ENCODE measurements at regions not wholly inside any gene's neighbourhood (a gene's known extent, or its start where the extent isn't known, plus 50 kb on each side); places are given as distances from the start of the nearest gene placed in this dataset.
"Not testable (repeated sequence)": the region's sequence is repeated elsewhere in the genome, so short reads cannot be mapped to it uniquely, and the experiment has no call there.

- DNase-seq (ENCODE audit: insufficient read length, low spot score) = no peak
- FAIRE-seq = no peak
Observed at GRCh38 chr9:106761493-106761892, 101.5 kb upstream of the ZNF462 start.

GRCh38 chr9:106766616-106767015, 96.3 kb upstream of the ZNF462 start:
- DNase-seq (ENCODE audit: insufficient read length, low spot score) (no peak), FAIRE-seq (no peak)
- no peak for TF ChIP-seq POLR2A (IDR thresholded peaks at IDR 0.05; ENCODE audit: low read depth, low read length)

More at GRCh38 chr9:106761493-106761892, 101.5 kb upstream of the ZNF462 start:
- TF ChIP-seq POLR2A (IDR thresholded peaks at IDR 0.05; ENCODE audit: low read depth, low read length) = no peak

GRCh38 chr9:106769331-106769730, 93.6 kb upstream of the ZNF462 start:
- TF ChIP-seq POLR2A (IDR thresholded peaks at IDR 0.05; ENCODE audit: low read depth, low read length) = no peak
- FAIRE-seq = no peak
- DNase-seq (ENCODE audit: insufficient read length, low spot score) = no peak

GRCh38 chr9:106771608-106772007, 91.4 kb upstream of the ZNF462 start:
- FAIRE-seq (no peak), DNase-seq (ENCODE audit: insufficient read length, low spot score) (no peak)
- TF ChIP-seq POLR2A (IDR thresholded peaks at IDR 0.05; ENCODE audit: low read depth, low read length) = no peak

GRCh38 chr9:106772523-106773290, 90.3 kb upstream of the ZNF462 start:
- no peak for DNase-seq (ENCODE audit: insufficient read length, low spot score)
- no peak for TF ChIP-seq POLR2A (IDR thresholded peaks at IDR 0.05; ENCODE audit: low read depth, low read length)
- FAIRE-seq = no peak

- no peak for TF ChIP-seq POLR2A (IDR thresholded peaks at IDR 0.05; ENCODE audit: low read depth, low read length)
- FAIRE-seq (no peak), DNase-seq (ENCODE audit: insufficient read length, low spot score) (no peak)
Observed at GRCh38 chr9:106773750-106774149, 89.2 kb upstream of the ZNF462 start.

- DNase-seq (ENCODE audit: insufficient read length, low spot score) (no peak), FAIRE-seq (no peak)
- no peak for TF ChIP-seq POLR2A (IDR thresholded peaks at IDR 0.05; ENCODE audit: low read depth, low read length)
Observed at GRCh38 chr9:106775960-106776359, 87.0 kb upstream of the ZNF462 start.

- FAIRE-seq = peak; percentile 94
- no peak for TF ChIP-seq POLR2A (IDR thresholded peaks at IDR 0.05; ENCODE audit: low read depth, low read length)
- no peak for DNase-seq (ENCODE audit: insufficient read length, low spot score)
Observed at GRCh38 chr9:106779796-106780195, 83.2 kb upstream of the ZNF462 start.

- no peak for TF ChIP-seq POLR2A (IDR thresholded peaks at IDR 0.05; ENCODE audit: low read depth, low read length)
- no peak for DNase-seq (ENCODE audit: insufficient read length, low spot score)
- FAIRE-seq = no peak
Observed at GRCh38 chr9:106783121-106783520, 79.8 kb upstream of the ZNF462 start.

- no peak for DNase-seq (ENCODE audit: insufficient read length, low spot score)
- no peak for TF ChIP-seq POLR2A (IDR thresholded peaks at IDR 0.05; ENCODE audit: low read depth, low read length)
- FAIRE-seq = no peak
Observed at GRCh38 chr9:106784076-106784475, 78.9 kb upstream of the ZNF462 start.

GRCh38 chr9:106785200-106785599, 77.8 kb upstream of the ZNF462 start:
- FAIRE-seq (no peak), DNase-seq (ENCODE audit: insufficient read length, low spot score) (no peak)
- TF ChIP-seq POLR2A (IDR thresholded peaks at IDR 0.05; ENCODE audit: low read depth, low read length) = no peak

- not testable (repeated sequence) for FAIRE-seq; DNase-seq (ENCODE audit: insufficient read length, low spot score)
Observed at GRCh38 chr9:106788021-106788420, 74.9 kb upstream of the ZNF462 start.

- DNase-seq (ENCODE audit: insufficient read length, low spot score) (no peak), FAIRE-seq (no peak)
- no peak for TF ChIP-seq POLR2A (IDR thresholded peaks at IDR 0.05; ENCODE audit: low read depth, low read length)
Observed at GRCh38 chr9:106795031-106795430, 67.9 kb upstream of the ZNF462 start.

- FAIRE-seq = no peak
- no peak for TF ChIP-seq POLR2A (IDR thresholded peaks at IDR 0.05; ENCODE audit: low read depth, low read length)
- peak; percentile 18 for DNase-seq (ENCODE audit: insufficient read length, low spot score)
Observed at GRCh38 chr9:106796771-106797170, 66.2 kb upstream of the ZNF462 start.

GRCh38 chr9:106797299-106797698, 65.7 kb upstream of the ZNF462 start:
- DNase-seq (ENCODE audit: insufficient read length, low spot score) (no peak), FAIRE-seq (no peak)
- no peak for TF ChIP-seq POLR2A (IDR thresholded peaks at IDR 0.05; ENCODE audit: low read depth, low read length)

All from H54 (cell line).